ENCODE measurements at regions not wholly inside any gene's neighbourhood (a gene's known extent, or its start where the extent isn't known, plus 50 kb on each side); places are given as distances from the start of the nearest gene placed in this dataset.

DNA sequence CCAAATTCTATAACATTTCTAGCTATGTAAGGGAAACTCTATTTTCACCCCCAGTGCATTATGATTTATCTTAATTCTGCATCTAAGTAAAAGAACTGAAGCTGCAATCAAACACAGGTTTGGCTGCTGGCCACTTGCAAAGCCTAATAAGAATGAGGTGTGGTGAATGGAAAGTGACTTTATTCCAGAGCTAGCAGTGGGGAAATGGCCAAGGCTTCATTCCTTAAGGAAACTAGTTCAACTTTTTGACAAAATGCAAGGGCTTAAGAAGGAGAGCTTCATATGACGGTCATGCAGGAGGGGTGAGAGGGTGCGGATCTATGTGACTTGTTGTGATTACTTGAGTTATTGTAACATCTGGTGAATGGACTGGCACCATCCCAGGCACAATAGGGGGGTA lies 1802.0 kb downstream of the SUCLG1 start:
- H3K4me2 ChIP-seq (ENCODE audit: low read length) = no peak overlapping the region
- no peaks in the 10 kb centered on the region; the same call in 1 of the 2 replicates for H3K9me3 ChIP-seq (ENCODE audit: control insufficient read depth, insufficient read depth, low read length)
- H3K4me1 ChIP-seq (ENCODE audit: control insufficient read depth, low read length) = no peaks in the 10 kb centered on the region
- TF ChIP-seq CTCF (IDR thresholded peaks at IDR 0.05; ENCODE audit: low read depth, low read length, poor library complexity, severe bottlenecking) (no peak), EZH2phosphoT487 (IDR thresholded peaks at IDR 0.05; ENCODE audit: borderline replicate concordance, low read length) (no peak)
- H3K4me3 ChIP-seq (ENCODE audit: low read length) = no peak overlapping the region
- H3K79me2 ChIP-seq (ENCODE audit: control insufficient read depth, low read length) = no peaks in the 10 kb centered on the region
- no peaks in the 10 kb centered on the region for H3K27me3 ChIP-seq (ENCODE audit: control insufficient read depth, low read length)
- H4K20me1 ChIP-seq (ENCODE audit: control insufficient read depth, insufficient read depth, low read depth, low read length) = no peaks in the 10 kb centered on the region
- H3F3A ChIP-seq (ENCODE audit: control insufficient read depth, insufficient read depth) = no peaks in the 10 kb centered on the region
- no peaks in the 10 kb centered on the region for H3K9me2 ChIP-seq (replicated peaks; ENCODE audit: control insufficient read depth, low read length)
- no peak overlapping the region for H3K27ac ChIP-seq (ENCODE audit: low read depth, low read length)
- no peaks in the 10 kb centered on the region for H3K36me3 ChIP-seq (ENCODE audit: control insufficient read depth, low read length)

- Histone ChIP-seq H3K4me1 (ENCODE audit: control insufficient read depth, low read length) (no peaks in the 10 kb centered on the region), H3K9me3 (ENCODE audit: control insufficient read depth, insufficient read depth, low read length) (no peaks in the 10 kb centered on the region; the same call in 1 of the 2 replicates), H3K4me2 (ENCODE audit: low read length) (no peak overlapping the region), H3K79me2 (ENCODE audit: control insufficient read depth, low read length) (no peaks in the 10 kb centered on the region), H3K27ac (ENCODE audit: low read depth, low read length) (no peak overlapping the region), H4K20me1 (ENCODE audit: control insufficient read depth, insufficient read depth, low read depth, low read length) (no peaks in the 10 kb centered on the region), H3K27me3 (ENCODE audit: control insufficient read depth, low read length) (no peaks in the 10 kb centered on the region), H3K9me2 (replicated peaks; ENCODE audit: control insufficient read depth, low read length) (no peaks in the 10 kb centered on the region), H3F3A (ENCODE audit: control insufficient read depth, insufficient read depth) (no peaks in the 10 kb centered on the region), H3K36me3 (ENCODE audit: control insufficient read depth, low read length) (no peaks in the 10 kb centered on the region), H3K4me3 (ENCODE audit: low read length) (no peak overlapping the region)
- TF ChIP-seq CTCF (IDR thresholded peaks at IDR 0.05; ENCODE audit: low read depth, low read length, poor library complexity, severe bottlenecking) (no peak), EZH2phosphoT487 (IDR thresholded peaks at IDR 0.05; ENCODE audit: borderline replicate concordance, low read length) (no peak)
Observed at GRCh38 chr2:82656420-82656819, 1802.7 kb downstream of the SUCLG1 start.

DNA sequence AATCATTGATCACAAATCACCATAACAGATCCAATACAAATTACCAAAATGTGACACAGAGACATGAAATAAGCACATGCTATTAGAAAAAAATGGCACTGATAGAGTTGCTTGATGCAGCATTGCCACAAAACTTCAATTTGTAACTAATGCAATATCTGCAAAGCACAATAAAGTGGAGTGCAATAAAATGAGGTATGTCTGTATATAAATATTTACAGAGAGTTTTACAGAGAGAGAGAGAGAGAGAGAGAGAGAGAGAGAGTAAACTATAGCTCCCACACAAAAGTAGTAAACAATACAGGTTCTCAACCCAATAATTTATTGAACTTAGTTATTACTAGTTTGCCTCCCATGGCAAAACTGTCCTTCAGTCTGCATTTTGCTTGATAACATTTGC lies 1807.0 kb downstream of the SUCLG1 start:
- no peaks in the 10 kb centered on the region for H3K9me2 ChIP-seq (replicated peaks; ENCODE audit: control insufficient read depth, low read length)
- H3K9me3 ChIP-seq (ENCODE audit: control insufficient read depth, insufficient read depth, low read length) = no peaks in the 10 kb centered on the region
- H3K27me3 ChIP-seq (ENCODE audit: control insufficient read depth, low read length) = no peaks in the 10 kb centered on the region
- no peaks in the 10 kb centered on the region for H3K4me1 ChIP-seq (ENCODE audit: control insufficient read depth, low read length)
- H3K79me2 ChIP-seq (ENCODE audit: control insufficient read depth, low read length) = no peaks in the 10 kb centered on the region
- no peak overlapping the region for H3K4me2 ChIP-seq (ENCODE audit: low read length)
- no peak for TF ChIP-seq EZH2phosphoT487 (IDR thresholded peaks at IDR 0.05; ENCODE audit: borderline replicate concordance, low read length)
- no peak for TF ChIP-seq CTCF (IDR thresholded peaks at IDR 0.05; ENCODE audit: low read depth, low read length, poor library complexity, severe bottlenecking)
- no peaks in the 10 kb centered on the region for H3K36me3 ChIP-seq (ENCODE audit: control insufficient read depth, low read length)
- H3K4me3 ChIP-seq (ENCODE audit: low read length) = no peak overlapping the region
- H4K20me1 ChIP-seq (ENCODE audit: control insufficient read depth, insufficient read depth, low read depth, low read length) = no peaks in the 10 kb centered on the region
- no peaks in the 10 kb centered on the region for H3F3A ChIP-seq (ENCODE audit: control insufficient read depth, insufficient read depth)
- no peak overlapping the region for H3K27ac ChIP-seq (ENCODE audit: low read depth, low read length)

DNA sequence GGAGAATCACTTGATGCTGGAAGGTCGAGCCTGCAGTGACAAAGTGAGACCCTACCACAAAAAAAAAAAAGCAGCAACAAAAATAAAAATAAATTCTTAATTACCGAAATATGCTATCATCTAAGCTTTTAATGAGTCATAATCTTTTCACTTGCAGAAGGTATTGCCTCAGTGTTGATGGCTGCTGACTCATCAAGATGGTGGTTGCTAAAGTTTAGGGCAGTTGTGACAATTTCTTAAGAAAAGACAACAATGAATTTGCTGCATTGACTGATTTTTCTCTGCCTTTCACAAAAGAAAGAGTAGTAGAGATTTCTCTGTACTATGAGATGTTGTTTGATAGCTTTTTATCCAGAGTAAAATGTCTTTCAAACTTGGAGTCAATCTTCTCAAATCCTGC lies 1809.0 kb downstream of the SUCLG1 start:
- no peaks in the 10 kb centered on the region for H3K4me1 ChIP-seq (ENCODE audit: control insufficient read depth, low read length)
- H4K20me1 ChIP-seq (ENCODE audit: control insufficient read depth, insufficient read depth, low read depth, low read length) = no peaks in the 10 kb centered on the region
- TF ChIP-seq CTCF (IDR thresholded peaks at IDR 0.05; ENCODE audit: low read depth, low read length, poor library complexity, severe bottlenecking) = no peak

More for the DNA sequence above, 1809.0 kb downstream of the SUCLG1 start:
- Histone ChIP-seq H3K36me3 (ENCODE audit: control insufficient read depth, low read length) (no peaks in the 10 kb centered on the region), H3F3A (ENCODE audit: control insufficient read depth, insufficient read depth) (no peaks in the 10 kb centered on the region), H3K9me3 (ENCODE audit: control insufficient read depth, insufficient read depth, low read length) (no peaks in the 10 kb centered on the region), H3K4me3 (ENCODE audit: low read length) (no peak overlapping the region), H3K9me2 (replicated peaks; ENCODE audit: control insufficient read depth, low read length) (no peaks in the 10 kb centered on the region), H3K4me2 (ENCODE audit: low read length) (no peak overlapping the region), H3K27ac (ENCODE audit: low read depth, low read length) (no peak overlapping the region), H3K79me2 (ENCODE audit: control insufficient read depth, low read length) (no peaks in the 10 kb centered on the region), H3K27me3 (ENCODE audit: control insufficient read depth, low read length) (no peaks in the 10 kb centered on the region)

All from DOHH2 (cell line).